HuH-7 (cell line): ENCODE measurements at regions not wholly inside any gene's neighbourhood (a gene's known extent, or its start where the extent isn't known, plus 50 kb on each side); places are given as distances from the start of the nearest gene placed in this dataset.
"Not testable (repeated sequence)": the region's sequence is repeated elsewhere in the genome, so short reads cannot be mapped to it uniquely, and the experiment has no call there.

Experiments used
- DNase-seq: peaks from one replicate; pipeline ENCODE4 v3.0.0; 2011; ENCODE audit warnings: low spot score

GRCh38 chr7:17396692-17397091 lies 98.2 kb downstream of the AHR start:
- no peak for DNase-seq

- DNase-seq = no peak
Observed at GRCh38 chr7:17401791-17402627, 103.6 kb downstream of the AHR start.

- no peak for DNase-seq
Observed at GRCh38 chr7:17402628-17403278, 104.3 kb downstream of the AHR start.

DNA sequence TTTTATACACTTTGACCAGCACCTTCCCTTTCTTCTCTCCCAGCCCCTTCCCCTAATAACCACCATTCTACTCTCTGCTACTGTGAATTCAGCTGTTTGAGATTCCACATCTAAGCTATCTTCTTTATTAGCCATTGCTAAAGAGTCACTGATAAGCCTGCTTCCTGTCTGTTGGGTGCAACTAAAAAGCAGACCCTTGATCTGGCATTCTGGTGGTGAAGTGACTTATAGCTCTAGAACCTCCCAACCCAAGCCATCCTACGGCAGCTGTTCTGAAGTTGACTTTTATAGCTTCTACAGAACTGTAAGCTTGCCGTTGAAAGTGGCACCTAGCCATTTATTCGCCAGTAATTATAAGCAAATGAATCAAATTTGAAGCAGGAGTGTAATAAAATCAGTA lies 105.6 kb downstream of the AHR start:
- DNase-seq = peak; percentile 10

DNA sequence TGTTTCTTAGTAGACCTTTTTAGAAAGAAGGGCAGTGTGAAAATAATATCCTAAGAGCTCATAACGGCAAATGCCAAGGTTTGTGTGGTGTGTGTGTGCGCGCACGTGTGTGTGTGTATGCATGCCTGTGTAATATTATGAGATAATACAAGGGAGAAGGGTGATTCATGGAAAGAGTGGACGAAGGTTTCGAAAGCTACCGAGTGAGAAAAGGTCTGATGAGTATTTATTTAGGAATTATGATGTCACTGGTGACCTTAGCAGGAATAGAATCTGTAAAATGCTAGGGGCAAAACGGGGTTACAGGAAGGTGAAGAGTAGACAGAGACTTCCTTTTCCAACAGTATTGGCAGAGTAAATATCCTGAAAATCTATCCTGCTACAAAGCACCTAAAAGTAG lies 107.3 kb downstream of the AHR start:
- DNase-seq = peak; percentile 6

DNA sequence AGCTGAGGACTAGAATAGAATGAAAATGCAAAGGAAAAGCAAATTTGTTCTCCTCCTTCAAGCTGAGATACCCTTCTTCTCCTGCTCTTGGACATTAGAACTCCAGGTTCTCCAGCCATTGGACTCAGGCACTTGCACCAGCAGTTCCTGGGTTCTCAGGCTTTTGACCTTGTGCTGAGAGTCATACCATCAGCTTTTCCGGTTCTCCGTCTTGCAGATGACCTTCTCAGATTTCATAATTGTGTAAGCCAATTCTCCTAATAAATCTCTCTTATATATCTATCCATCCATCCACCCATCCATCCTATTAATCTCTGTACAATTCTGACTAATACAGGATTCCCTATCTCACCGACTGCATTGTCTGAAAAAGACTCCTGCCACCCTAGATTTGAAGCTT lies 108.3 kb downstream of the AHR start:
- no peak for DNase-seq

DNA sequence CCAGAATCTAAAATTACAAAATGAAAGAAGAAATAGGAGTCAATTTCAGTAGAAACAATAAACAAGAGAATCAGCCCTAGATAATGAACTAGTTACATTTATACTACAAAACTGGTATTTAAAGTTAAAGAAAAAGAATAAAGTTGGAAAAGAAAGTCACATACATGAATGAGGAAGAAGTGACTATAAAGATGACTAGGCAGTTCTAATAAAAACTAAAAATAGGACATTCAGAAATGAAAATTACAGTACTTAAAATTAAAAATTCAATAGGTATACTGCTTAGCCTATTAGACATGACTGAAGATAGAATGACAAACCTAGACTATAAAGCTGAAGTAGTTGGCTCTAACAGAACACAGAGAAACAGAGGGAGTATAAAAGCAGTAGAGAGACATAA lies 108.8 kb downstream of the AHR start:
- no peak for DNase-seq

DNA sequence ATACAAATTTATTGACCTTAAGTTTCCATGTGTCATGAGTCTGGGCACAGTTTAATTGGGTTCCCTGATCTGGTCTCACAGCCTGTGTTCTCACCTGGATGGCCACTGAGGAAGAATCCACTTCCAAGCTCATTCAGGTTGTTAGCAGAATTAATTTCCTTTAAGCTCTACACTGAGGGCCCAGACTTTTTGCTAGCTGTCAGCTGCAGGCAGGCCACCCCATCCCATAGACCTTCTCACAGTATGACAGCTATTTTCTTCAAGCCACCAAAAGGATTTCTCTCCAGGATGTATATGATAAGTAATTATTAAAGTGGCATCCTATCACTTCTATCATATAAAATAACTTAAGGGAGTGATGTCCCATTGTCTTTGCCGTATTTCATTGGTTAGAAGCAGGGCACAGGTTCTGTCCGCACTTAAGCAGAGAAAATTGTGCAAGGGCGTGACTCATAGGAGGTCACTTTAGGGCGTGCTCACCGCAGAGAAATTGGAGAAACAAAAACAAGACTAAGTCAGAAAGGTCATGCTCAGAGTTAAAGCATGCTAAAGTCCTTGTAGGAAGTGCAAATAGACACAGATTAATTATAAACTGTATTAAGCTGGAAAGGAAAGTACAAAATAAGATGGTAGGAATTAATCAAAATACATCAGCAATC lies 109.9 kb downstream of the AHR start:
- DNase-seq = peak; percentile 35

DNA sequence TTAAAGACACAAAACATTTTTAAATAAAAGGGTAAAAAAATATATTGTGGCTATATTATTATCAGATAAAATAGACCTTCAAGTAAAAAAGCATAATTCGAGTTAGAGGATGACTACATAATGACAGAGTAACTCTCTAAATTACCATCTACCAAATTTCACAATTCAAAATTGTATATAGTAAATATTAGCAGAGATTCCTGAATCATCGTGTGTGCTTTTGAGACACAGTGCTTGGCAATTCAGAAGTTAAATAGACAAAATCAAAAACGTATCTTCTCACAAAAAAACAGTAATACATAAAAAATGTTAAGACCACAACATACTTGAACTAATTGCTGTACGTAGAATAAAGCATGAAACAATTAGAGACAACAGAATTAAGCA lies 110.4 kb downstream of the AHR start:
- no peak for DNase-seq

- no peak for DNase-seq
Observed at GRCh38 chr7:17411922-17412321, 113.5 kb downstream of the AHR start.

DNA sequence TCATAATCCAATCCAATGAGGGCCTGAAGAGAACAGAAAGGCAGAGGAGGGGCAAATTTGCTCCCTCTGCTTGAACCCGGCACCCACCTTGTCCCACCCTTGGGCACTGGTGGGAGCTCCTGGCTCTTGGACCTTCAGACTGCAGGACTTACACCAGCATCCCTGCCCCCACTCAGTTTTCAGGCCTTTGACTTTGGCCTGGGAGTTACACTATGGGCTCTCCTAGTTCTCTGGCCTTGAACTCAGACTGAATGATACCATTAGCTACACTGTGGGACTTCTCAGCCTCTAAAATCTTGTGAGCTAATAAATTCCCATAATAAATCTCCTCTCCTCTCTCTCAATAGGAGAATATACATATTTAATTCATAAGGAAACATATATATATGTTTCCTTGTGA lies 114.4 kb downstream of the AHR start:
- DNase-seq = no peak

GRCh38 chr7:17415955-17416354 lies 117.5 kb downstream of the AHR start:
- no peak for DNase-seq

GRCh38 chr7:17420308-17421015 lies 122.0 kb downstream of the AHR start:
- not testable (repeated sequence) for DNase-seq

DNA sequence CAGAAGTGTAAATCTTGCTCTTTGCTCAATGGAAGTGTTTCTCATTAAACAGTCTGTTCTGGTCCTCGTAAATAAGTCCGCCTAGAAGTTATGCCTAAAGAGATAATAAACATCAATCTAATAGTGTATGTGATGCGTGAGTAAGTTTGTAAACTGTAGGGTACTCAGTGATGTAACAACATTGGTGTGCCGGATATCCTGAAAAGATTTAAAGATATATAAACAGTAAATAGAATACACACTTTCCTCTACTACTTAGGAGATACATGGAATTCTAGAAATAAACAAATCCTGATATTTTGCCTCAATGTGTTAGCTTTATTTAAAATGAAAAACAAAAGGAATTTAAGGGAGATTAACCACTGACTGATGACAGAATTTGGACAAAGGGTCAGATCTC lies 123.5 kb downstream of the AHR start:
- no peak for DNase-seq

DNA sequence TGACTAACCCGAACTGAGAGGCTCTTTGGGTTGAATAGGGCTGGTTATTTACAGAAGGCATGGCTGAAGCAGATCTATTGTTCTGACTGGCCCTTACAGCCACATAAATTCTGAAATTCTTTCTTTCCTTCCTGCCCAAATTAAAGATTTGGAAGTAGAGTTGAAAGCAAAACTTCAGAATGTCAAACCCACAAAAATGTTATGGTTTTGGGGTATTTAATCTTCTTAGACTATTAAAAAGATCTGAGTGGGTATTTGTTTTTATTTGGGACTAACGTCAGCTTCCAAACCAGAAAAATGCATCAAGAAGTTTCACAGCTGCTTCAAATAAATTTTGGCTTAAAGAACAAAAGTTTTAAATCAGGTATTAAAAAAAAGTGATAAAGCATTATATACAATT lies 124.5 kb downstream of the AHR start:
- DNase-seq = no peak

- DNase-seq = no peak
Observed at GRCh38 chr7:17427924-17428323, 129.5 kb downstream of the AHR start.

DNA sequence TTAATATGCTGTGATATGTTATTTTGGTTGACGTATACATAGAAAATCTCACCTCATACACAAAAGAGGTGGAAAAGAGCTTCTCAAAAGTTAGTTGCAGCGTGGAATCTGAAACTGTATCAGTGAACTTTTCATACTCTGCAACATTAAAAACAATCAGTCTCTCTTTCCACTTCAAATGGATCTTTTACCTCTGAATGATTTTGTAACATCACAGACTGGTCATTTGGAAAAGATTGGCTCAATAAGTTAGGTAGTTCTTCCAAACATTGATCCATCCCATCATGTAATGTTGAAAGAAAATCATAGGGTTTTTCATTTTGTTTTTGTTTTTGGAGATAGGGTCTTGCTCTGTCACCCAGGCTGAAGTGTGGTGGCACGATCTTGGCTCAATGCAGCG lies 131.1 kb downstream of the AHR start:
- no peak for DNase-seq

GRCh38 chr7:17432793-17433192 lies 134.3 kb downstream of the AHR start:
- no peak for DNase-seq

GRCh38 chr7:17434191-17434590 lies 135.7 kb downstream of the AHR start:
- DNase-seq = no peak

DNA sequence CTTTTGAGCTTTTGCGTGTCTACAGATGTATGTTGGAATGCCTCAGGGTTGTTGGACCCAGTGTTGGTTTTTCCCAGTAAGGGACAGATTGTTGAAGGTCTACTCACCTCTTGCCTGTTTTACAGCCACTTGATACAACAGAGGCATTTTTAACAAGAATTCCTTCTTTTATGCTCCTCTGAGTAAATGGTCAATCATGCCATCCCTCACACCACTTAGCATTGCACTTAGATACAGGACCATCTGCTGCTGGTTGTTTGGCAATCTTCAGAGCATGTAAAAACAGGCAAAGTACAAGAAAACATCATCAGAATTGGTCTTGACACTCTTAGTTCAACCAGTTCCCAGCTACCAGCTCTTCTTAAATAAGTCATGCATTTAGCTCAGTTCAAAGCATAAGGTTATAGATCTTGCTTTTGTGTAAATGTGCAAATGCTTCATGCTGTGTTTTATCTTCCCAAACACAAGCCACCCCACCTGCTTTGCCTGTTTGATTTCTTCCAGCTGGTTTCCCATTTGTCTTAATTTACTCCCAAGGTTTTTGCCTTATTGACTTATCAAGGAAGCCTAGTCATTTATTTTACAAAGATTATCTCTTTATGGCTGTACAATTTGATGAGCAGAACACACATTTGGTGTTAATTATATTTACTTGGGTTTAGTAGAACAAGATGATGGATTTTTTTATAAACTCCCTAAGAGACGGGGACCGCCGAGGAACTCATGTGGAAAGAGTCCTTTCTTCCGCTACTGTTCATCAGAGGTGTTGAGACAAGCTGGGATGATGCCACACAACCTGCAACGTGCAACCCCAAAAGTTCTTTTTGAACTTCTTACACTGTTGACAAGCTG lies 136.6 kb downstream of the AHR start:
- no peak for DNase-seq

DNA sequence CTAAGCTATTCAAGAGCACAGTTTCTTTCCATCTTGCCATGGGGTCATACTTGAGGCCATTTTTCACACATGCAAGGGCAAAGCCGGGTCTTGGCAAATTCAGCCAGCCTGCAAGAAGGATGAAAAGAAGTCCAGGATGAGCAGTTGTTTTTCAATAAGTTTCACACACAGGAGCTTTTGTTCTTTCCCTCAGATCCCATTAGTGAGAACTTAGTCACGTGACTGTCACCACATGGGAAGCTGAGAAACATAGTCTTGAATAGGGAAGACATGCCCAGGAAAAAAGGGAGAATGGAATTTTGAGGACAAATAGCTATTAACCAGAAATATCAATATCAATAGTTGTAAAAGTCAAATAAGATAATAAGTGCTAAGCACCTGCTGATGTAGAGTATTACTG lies 137.7 kb downstream of the AHR start:
- no peak for DNase-seq

- no peak for DNase-seq
Observed at GRCh38 chr7:17437586-17437985, 139.1 kb downstream of the AHR start.
